H1 (cell line): ENCODE measurements at regions not wholly inside any gene's neighbourhood (a gene's known extent, or its start where the extent isn't known, plus 50 kb on each side); places are given as distances from the start of the nearest gene placed in this dataset.
"Not testable (repeated sequence)": the region's sequence is repeated elsewhere in the genome, so short reads cannot be mapped to it uniquely, and the experiment has no call there.

Experiments used
- CTCF ChIA-PET: fragments of 300-600 bp; sonication (Branson Sonifier 250); formaldehyde crosslinking; loops from one replicate; lab custom pipeline; 2021; ENCODE audit not compliant: partially characterized antibody; lab: Charles Lee
- POLR2A ChIA-PET: fragments of 300-600 bp; sonication (Branson Sonifier 250); formaldehyde crosslinking; loops from one replicate; lab custom pipeline; 2021; ENCODE audit warnings: inconsistent platforms; ENCODE audit not compliant: partially characterized antibody; lab: Charles Lee
- DNase-seq, 2 experiments: peaks; one replicate each; pipeline versions ENCODE4 v3.0.0 to v3.0.0-alpha.2; 2010 to 2022; ENCODE audit warnings: low spot score in 2 of 2, low read depth in 1 of 2, mixed read lengths in 1 of 2
- FAIRE-seq: peaks from 2 replicates; lab custom pipeline; 2011; peaks lifted over from hg19 to GRCh38; lab: Jason Lieb, UNC
- H2AFZ ChIP-seq: 2 replicates; pipeline ENCODE4 v1.8.1; 2012; ENCODE audit warnings: low read length, inconsistent platforms
- H2AK5ac ChIP-seq: 2 replicates; pipeline ENCODE4 v1.6.1; 2013; ENCODE audit warnings: low read depth, low read length
- H2BK120ac ChIP-seq: replicated peaks from 2 replicates; pipeline ENCODE3; 2013; ENCODE audit warnings: low read depth, low read length, inconsistent platforms
- H2BK12ac ChIP-seq: 2 replicates; pipeline ENCODE4 v1.6.1; 2013; ENCODE audit warnings: low read depth, low read length
- H2BK15ac ChIP-seq: 2 replicates; pipeline ENCODE4 v1.6.1; 2013; ENCODE audit warnings: low read length
- H2BK20ac ChIP-seq: 2 replicates; pipeline ENCODE4 v1.6.1; 2013; ENCODE audit warnings: low read length
- H2BK5ac ChIP-seq: 2 replicates; pipeline ENCODE4 v1.6.1; 2013; ENCODE audit warnings: low read depth, low read length
- H3K14ac ChIP-seq: 2 replicates; pipeline ENCODE4 v1.6.1; 2013; ENCODE audit warnings: inconsistent platforms; ENCODE audit not compliant: insufficient read length
- H3K18ac ChIP-seq: 2 replicates; pipeline ENCODE4 v1.6.1; 2013; ENCODE audit warnings: low read length; ENCODE audit errors: extremely low read depth
- H3K23ac ChIP-seq: 2 replicates; pipeline ENCODE4 v1.6.1; 2013; ENCODE audit warnings: inconsistent platforms; ENCODE audit not compliant: insufficient read length
- H3K23me2 ChIP-seq: 2 replicates; pipeline ENCODE4 v1.6.1; 2013; ENCODE audit warnings: low read depth, low read length
- H3K27ac ChIP-seq: 2 replicates; pipeline ENCODE4 v1.6.1; 2011; ENCODE audit warnings: low read depth, low read length, inconsistent platforms
- H3K27me3 ChIP-seq, 4 experiments: replicated peaks in 1 of 4; 1 replicate in 1 of 4; 2 replicates in 3 of 4; pipeline versions ENCODE4 v1.6.1 to v1.8.1; 2011 to 2013; ENCODE audit warnings: low read length in 3 of 4, mild to moderate bottlenecking in 3 of 4, inconsistent platforms in 2 of 4, mixed read lengths in 2 of 4, moderate library complexity in 1 of 4; ENCODE audit not compliant: control insufficient read depth in 3 of 4, insufficient read depth in 3 of 4; ENCODE audit errors: extremely low read depth in 1 of 4
- H3K36me3 ChIP-seq, 4 experiments: 2 replicates each; pipeline versions ENCODE4 v1.6.1 to v1.8.1; 2011 to 2013; ENCODE audit warnings: mild to moderate bottlenecking in 4 of 4, low read length in 3 of 4, moderate library complexity in 2 of 4, control low read depth in 1 of 4, inconsistent platforms in 1 of 4; ENCODE audit not compliant: insufficient read depth in 4 of 4, control insufficient read depth in 2 of 4
- H3K4ac ChIP-seq: replicated peaks from 2 replicates; pipeline ENCODE3; 2013; ENCODE audit warnings: low read length, low read depth, mixed read lengths, inconsistent platforms; ENCODE audit not compliant: insufficient read length
- H3K4me1 ChIP-seq, 4 experiments: replicated peaks in 1 of 4; 1 replicate in 1 of 4; 2 replicates in 3 of 4; pipeline versions ENCODE4 v1.6.1 to v1.8.1; 2011 to 2013; ENCODE audit warnings: low read length in 3 of 4, inconsistent platforms in 2 of 4, mixed read lengths in 1 of 4; ENCODE audit not compliant: insufficient read depth in 4 of 4, control insufficient read depth in 3 of 4
- H3K4me2 ChIP-seq, 2 experiments: 2 replicates each; pipeline versions ENCODE4 v1.6.1 to v1.8.1; 2011 to 2013; ENCODE audit warnings: low read depth in 2 of 2, low read length in 2 of 2, control low read depth in 1 of 2, inconsistent platforms in 1 of 2, mild to moderate bottlenecking in 1 of 2; ENCODE audit not compliant: insufficient read depth in 1 of 2
- H3K4me3 ChIP-seq, 4 experiments: fragments of 200-600, 300-600 bp in 1 of 4; sonication (generic), shearing (Covaris generic), sonication (Bioruptor Twin) in 1 of 4; 2 replicates each; pipeline versions ENCODE4 v1.5.1 to v1.8.1; 2011 to 2016; ENCODE audit warnings: low read length in 4 of 4, low read depth in 3 of 4, control low read depth in 2 of 4, inconsistent platforms in 2 of 4, mild to moderate bottlenecking in 2 of 4, mixed read lengths in 1 of 4, moderate library complexity in 1 of 4; ENCODE audit not compliant: insufficient read depth in 2 of 4; ENCODE audit errors: extremely low read depth in 1 of 4
- H3K56ac ChIP-seq: replicated peaks from 2 replicates; pipeline ENCODE3; 2013; ENCODE audit warnings: low read depth, mild to moderate bottlenecking, mixed read lengths, low read length, inconsistent platforms; ENCODE audit not compliant: insufficient read length
- H3K79me1 ChIP-seq: 2 replicates; pipeline ENCODE4 v1.6.1; 2013; ENCODE audit warnings: low read depth, low read length, control low read depth
- H3K79me2 ChIP-seq, 2 experiments: 2 replicates each; pipeline versions ENCODE4 v1.6.1 to v1.8.1; 2012 to 2013; ENCODE audit warnings: low read length in 2 of 2, mild to moderate bottlenecking in 2 of 2, inconsistent platforms in 1 of 2; ENCODE audit not compliant: insufficient read depth in 2 of 2, control insufficient read depth in 1 of 2
- H3K9ac ChIP-seq, 4 experiments: replicated peaks in 1 of 4; 1 replicate in 1 of 4; 2 replicates in 3 of 4; pipeline versions ENCODE4 v1.6.1 to v1.8.1; 2011 to 2013; ENCODE audit warnings: low read depth in 3 of 4, low read length in 3 of 4, control low read depth in 2 of 4, mild to moderate bottlenecking in 2 of 4, moderate library complexity in 2 of 4, inconsistent platforms in 1 of 4; ENCODE audit errors: extremely low read depth in 1 of 4
- H3K9me3 ChIP-seq, 2 experiments: 2 replicates each; pipeline versions ENCODE4 v1.6.1 to v1.8.1; 2012 to 2013; ENCODE audit warnings: mild to moderate bottlenecking in 2 of 2, moderate library complexity in 2 of 2, control low read depth in 1 of 2, inconsistent platforms in 1 of 2, low read depth in 1 of 2, low read length in 1 of 2, mixed read lengths in 1 of 2; ENCODE audit not compliant: insufficient read depth in 2 of 2
- H4K20me1 ChIP-seq, 2 experiments: replicated peaks in 1 of 2; 2 replicates each; pipeline versions ENCODE3 to v1.8.1; 2011 to 2013; ENCODE audit warnings: inconsistent platforms in 2 of 2, low read length in 2 of 2, mild to moderate bottlenecking in 1 of 2; ENCODE audit not compliant: insufficient read depth in 2 of 2, control insufficient read depth in 1 of 2
- H4K5ac ChIP-seq: 2 replicates; pipeline ENCODE4 v1.6.1; 2013; ENCODE audit warnings: low read length, low read depth, mixed read lengths, inconsistent platforms; ENCODE audit not compliant: insufficient read length
- H4K8ac ChIP-seq: 2 replicates; pipeline ENCODE4 v1.8.0; 2013; ENCODE audit warnings: mild to moderate bottlenecking, moderate library complexity, low read length, inconsistent platforms; ENCODE audit not compliant: insufficient read depth; ENCODE audit errors: extremely low read depth
- H4K91ac ChIP-seq: replicated peaks from 2 replicates; pipeline ENCODE3; 2013; ENCODE audit warnings: low read length, mixed read lengths, inconsistent platforms; ENCODE audit not compliant: insufficient read length
- WGBS, 2 experiments: shearing (Covaris generic) in 1 of 2; methylation state at CpG; one replicate each; pipeline versions ENCODE4 v1.1.6 to v1.1.7; 2013 to 2015; ENCODE audit warnings: low lambda C conversion rate in 2 of 2, mixed read lengths in 2 of 2, inconsistent platforms in 1 of 2, low coverage in 1 of 2, missing lambda C conversion rate in 1 of 2; ENCODE audit not compliant: insufficient replicate concordance in 2 of 2, insufficient coverage in 1 of 2, insufficient read length in 1 of 2; ENCODE audit errors: extremely low coverage in 1 of 2, missing lambda C conversion rate in 1 of 2; 5-methylcytosine and 5-hydroxymethylcytosine counted together

DNA sequence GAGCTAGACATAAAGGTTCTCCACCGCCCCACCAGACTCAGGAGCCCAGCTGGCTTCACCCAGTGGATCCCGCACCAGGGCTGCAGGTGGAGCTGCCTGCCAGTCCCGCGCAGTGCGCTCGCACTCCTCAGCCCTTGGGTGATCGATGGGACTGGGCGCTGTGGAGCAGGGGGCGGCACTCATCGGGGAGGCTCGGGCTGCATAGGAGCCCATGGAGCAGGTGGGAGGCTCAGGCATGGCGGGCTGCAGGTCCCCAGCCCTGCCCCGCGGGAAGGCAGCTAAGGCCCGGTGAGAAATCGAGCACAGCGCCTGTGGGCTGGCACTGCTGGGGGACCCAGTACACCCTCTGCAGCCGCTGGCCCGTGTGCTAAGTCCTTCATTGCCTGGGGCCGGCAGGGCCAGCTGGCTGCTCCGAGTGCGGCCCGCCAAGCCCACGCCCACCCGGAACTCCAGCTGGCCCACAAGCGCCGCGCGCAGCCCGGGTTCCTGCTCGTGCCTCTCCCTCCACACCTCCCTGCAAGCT is 114.7 kb downstream of the RPLP1 start:
- H4K20me1 ChIP-seq, H2BK15ac ChIP-seq, H2AFZ ChIP-seq, H3K27me3 ChIP-seq, H3K23ac ChIP-seq, H2AK5ac ChIP-seq, H3K4ac ChIP-seq, DNase-seq, H3K23me2 ChIP-seq, H3K4me2 ChIP-seq, H3K9ac ChIP-seq, H2BK5ac ChIP-seq, H3K4me1 ChIP-seq, H4K91ac ChIP-seq, H3K4me3 ChIP-seq, H3K27ac ChIP-seq, H3K56ac ChIP-seq, H3K36me3 ChIP-seq, H4K8ac ChIP-seq, H3K18ac ChIP-seq, H3K79me2 ChIP-seq, H3K9me3 ChIP-seq, FAIRE-seq, H2BK120ac ChIP-seq, H4K5ac ChIP-seq, H2BK20ac ChIP-seq, POLR2A ChIA-PET, H3K14ac ChIP-seq, H2BK12ac ChIP-seq, H3K79me1 ChIP-seq: not testable (repeated sequence)
- 95% methylated on average over 28 of the region's 31 CpGs; no CpG with 5 or more reads in 1 of the 2 experiments for WGBS, 2 experiments
- CTCF ChIA-PET: interaction anchor here (0.7 to 1.2 kb wide), 3 partner anchors 29 to 104 kb away, joined by 3 to 5 read pairs (median 3); no protein-coding TSS in a partner anchor
